ENCODE measurements at regions not wholly inside any gene's neighbourhood (a gene's known extent, or its start where the extent isn't known, plus 50 kb on each side); places are given as distances from the start of the nearest gene placed in this dataset.

- TF ChIP-seq CTCF (conservative IDR thresholded peaks at IDR 0.05) (no peak), ZFX (IDR thresholded peaks at IDR 0.05) (no peak)
- H3K27ac ChIP-seq = no peak overlapping the region
Measured at GRCh38 chr12:92297932-92298696, 152.5 kb upstream of the BTG1 start.

GRCh38 chr12:92297405-92297804 lies 151.8 kb upstream of the BTG1 start:
- no peak for TF ChIP-seq ZFX (IDR thresholded peaks at IDR 0.05)
- no peak for TF ChIP-seq CTCF (conservative IDR thresholded peaks at IDR 0.05)
- H3K27ac ChIP-seq = no peak overlapping the region

- TF ChIP-seq CTCF (conservative IDR thresholded peaks at IDR 0.05) (no peak), ZFX (IDR thresholded peaks at IDR 0.05) (no peak)
- no peak overlapping the region for H3K27ac ChIP-seq
Measured at GRCh38 chr12:92295523-92295922, 149.9 kb upstream of the BTG1 start.

- no peak for TF ChIP-seq ZFX (IDR thresholded peaks at IDR 0.05)
- TF ChIP-seq CTCF (conservative IDR thresholded peaks at IDR 0.05) = no peak
- no peak overlapping the region for H3K27ac ChIP-seq
Measured at GRCh38 chr12:92294676-92295440, 149.2 kb upstream of the BTG1 start.

GRCh38 chr12:92292016-92292415 lies 146.4 kb upstream of the BTG1 start:
- no peak overlapping the region for H3K27ac ChIP-seq
- no peak for TF ChIP-seq CTCF (conservative IDR thresholded peaks at IDR 0.05)
- no peak for TF ChIP-seq ZFX (IDR thresholded peaks at IDR 0.05)

GRCh38 chr12:92290886-92291285 lies 145.2 kb upstream of the BTG1 start:
- TF ChIP-seq ZFX (IDR thresholded peaks at IDR 0.05) (no peak), CTCF (conservative IDR thresholded peaks at IDR 0.05) (no peak)
- no peak overlapping the region for H3K27ac ChIP-seq

- no peak overlapping the region for H3K27ac ChIP-seq
- no peak for TF ChIP-seq CTCF (conservative IDR thresholded peaks at IDR 0.05)
- no peak for TF ChIP-seq ZFX (IDR thresholded peaks at IDR 0.05)
Measured at GRCh38 chr12:92290350-92290695, 144.7 kb upstream of the BTG1 start.
